ENCODE measurements at regions not wholly inside any gene's neighbourhood (a gene's known extent, or its start where the extent isn't known, plus 50 kb on each side); places are given as distances from the start of the nearest gene placed in this dataset.
"Not testable (repeated sequence)": the region's sequence is repeated elsewhere in the genome, so short reads cannot be mapped to it uniquely, and the experiment has no call there.

DNA sequence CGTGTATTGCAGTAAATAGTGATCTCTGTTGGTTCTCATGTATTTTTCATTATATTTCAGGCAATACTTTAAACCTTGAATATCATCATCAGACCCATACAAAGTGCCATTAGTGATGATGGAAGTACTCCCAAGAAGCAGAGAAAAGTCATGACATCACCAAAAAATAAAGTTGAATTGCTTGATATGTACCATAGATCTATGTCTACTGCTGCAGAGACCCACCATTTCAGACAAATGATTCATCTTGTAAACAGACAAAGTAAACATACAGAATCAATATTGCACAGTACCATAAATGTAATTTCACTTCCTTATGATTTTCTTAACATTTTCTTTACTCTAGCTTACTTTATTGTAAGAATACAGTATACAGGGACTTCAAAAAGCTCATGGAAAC lies 347.8 kb downstream of the IPMK start:
- no peaks in the 10 kb centered on the region for H3K9me3 ChIP-seq (replicated peaks)
- no peaks in the 10 kb centered on the region for H3K27me3 ChIP-seq
- no peaks in the 10 kb centered on the region for H3K36me3 ChIP-seq
- no peaks in the 10 kb centered on the region for H3K4me1 ChIP-seq
- H3K4me3 ChIP-seq, result no peak overlapping the region
- no peak for DNase-seq
- H3K27ac ChIP-seq, result no peak overlapping the region

DNA sequence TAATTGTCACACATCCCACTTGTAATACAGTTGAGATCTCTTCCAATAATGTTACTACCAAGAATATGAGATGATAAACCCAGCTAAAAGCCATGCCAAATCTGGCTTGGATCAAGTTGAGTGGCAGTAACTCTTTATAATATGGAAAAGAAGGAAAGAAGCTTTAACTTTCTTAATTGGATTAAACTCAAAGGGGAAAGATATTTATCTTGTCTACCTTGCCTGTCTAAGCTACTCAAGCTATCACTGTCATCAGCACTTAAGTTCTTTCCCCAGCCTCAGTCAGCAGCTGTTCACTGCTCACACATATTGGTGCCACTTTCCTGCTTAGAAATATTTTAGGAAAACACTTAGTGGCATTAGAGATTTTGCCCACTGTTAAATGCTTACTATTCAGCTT lies 350.7 kb downstream of the IPMK start:
- H3K27me3 ChIP-seq, result no peaks in the 10 kb centered on the region
- no peak overlapping the region for H3K4me3 ChIP-seq
- no peaks in the 10 kb centered on the region for H3K4me1 ChIP-seq
- no peak for DNase-seq
- H3K36me3 ChIP-seq, result no peaks in the 10 kb centered on the region
- H3K27ac ChIP-seq, result no peak overlapping the region
- H3K9me3 ChIP-seq (replicated peaks), result no peaks in the 10 kb centered on the region

- DNase-seq, result no peak
- no peaks in the 10 kb centered on the region for H3K36me3 ChIP-seq
Measured at GRCh38 chr10:57905861-57906260, 361.8 kb downstream of the IPMK start.

DNA sequence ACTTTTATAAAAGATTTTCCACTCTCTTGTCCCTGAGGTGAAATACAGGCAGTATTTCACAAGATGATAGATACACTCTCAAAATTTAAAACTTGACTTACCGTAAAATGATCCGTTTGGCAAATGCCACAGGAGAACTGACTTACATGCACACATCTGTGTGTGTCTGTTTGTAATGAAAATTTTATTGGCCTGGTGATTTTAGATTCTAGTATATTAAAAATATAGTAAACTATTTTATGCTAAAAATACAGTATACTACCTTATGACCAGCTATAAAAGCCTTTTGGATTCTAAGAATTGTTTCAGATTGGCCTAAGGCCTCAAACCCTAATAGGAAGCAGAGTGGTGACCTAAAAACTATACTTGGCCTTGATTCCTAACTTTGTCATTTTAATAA lies 362.7 kb downstream of the IPMK start:
- H3K9me3 ChIP-seq (replicated peaks), result no peaks in the 10 kb centered on the region
- no peak overlapping the region for H3K27ac ChIP-seq
- no peak overlapping the region for H3K4me3 ChIP-seq
- H3K36me3 ChIP-seq, result no peaks in the 10 kb centered on the region
- no peaks in the 10 kb centered on the region for H3K27me3 ChIP-seq
- H3K4me1 ChIP-seq, result no peaks in the 10 kb centered on the region
- no peak for DNase-seq

More at GRCh38 chr10:57905861-57906260, 361.8 kb downstream of the IPMK start:
- Histone ChIP-seq H3K4me1 (no peaks in the 10 kb centered on the region), H3K4me3 (no peak overlapping the region), H3K27ac (no peak overlapping the region), H3K27me3 (no peaks in the 10 kb centered on the region), H3K9me3 (replicated peaks) (no peaks in the 10 kb centered on the region)

GRCh38 chr10:57898231-57898630 lies 369.5 kb downstream of the IPMK start:
- no peaks in the 10 kb centered on the region for H3K36me3 ChIP-seq
- H3K4me3 ChIP-seq, result no peak overlapping the region
- H3K9me3 ChIP-seq (replicated peaks), result no peaks in the 10 kb centered on the region
- H3K27ac ChIP-seq, result no peak overlapping the region
- no peaks in the 10 kb centered on the region for H3K4me1 ChIP-seq
- no peak for DNase-seq
- H3K27me3 ChIP-seq, result no peaks in the 10 kb centered on the region

GRCh38 chr10:57897611-57898010 lies 370.1 kb downstream of the IPMK start:
- no peak overlapping the region for H3K27ac ChIP-seq
- H3K9me3 ChIP-seq (replicated peaks), result no peaks in the 10 kb centered on the region
- no peak overlapping the region for H3K4me3 ChIP-seq
- H3K36me3 ChIP-seq, result no peaks in the 10 kb centered on the region
- no peaks in the 10 kb centered on the region for H3K4me1 ChIP-seq
- H3K27me3 ChIP-seq, result no peaks in the 10 kb centered on the region
- no peak for DNase-seq

- Histone ChIP-seq H3K4me3 (no peak overlapping the region), H3K27me3 (no peaks in the 10 kb centered on the region), H3K36me3 (no peaks in the 10 kb centered on the region), H3K4me1 (no peaks in the 10 kb centered on the region), H3K9me3 (replicated peaks) (no peaks in the 10 kb centered on the region), H3K27ac (no peak overlapping the region)
- DNase-seq, result no peak
Measured at GRCh38 chr10:57894361-57894760, 373.3 kb downstream of the IPMK start.

DNA sequence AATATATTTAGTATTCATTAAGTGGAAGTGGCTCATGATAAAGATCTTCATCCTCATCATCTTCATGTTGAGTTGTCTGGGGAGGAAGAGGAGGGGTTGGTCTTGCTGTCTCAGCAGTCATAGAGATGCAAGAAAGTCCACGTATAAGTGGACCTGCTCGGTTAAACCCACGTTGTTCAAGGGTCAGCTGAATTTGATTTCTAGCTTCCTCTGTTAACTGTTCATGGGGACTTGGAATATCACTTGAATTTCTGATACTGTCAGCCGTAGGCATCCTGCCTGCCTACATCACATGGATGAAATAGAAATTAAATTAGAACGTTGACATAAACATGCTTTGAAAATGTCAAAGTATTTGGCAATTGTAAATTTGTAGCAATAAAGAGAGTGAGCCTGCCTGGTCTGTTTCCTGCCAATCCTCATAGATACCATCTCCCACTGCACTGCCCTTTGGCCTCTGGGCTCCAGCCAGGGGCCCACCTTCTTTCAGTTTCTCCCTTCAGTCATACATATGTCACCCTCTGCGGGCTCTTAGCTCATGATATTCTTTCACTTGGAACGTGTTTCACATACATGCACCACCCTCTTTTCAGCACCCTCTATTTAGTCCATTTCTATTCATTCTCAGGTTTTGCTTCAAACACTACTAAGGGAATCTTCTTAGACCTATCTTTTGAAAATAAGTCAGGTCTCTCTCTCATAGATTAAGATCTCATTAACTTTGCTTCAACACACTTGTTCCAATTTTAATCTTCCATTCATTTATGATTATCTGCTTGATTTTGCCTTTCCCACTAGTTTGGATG lies 376.3 kb downstream of the IPMK start:
- Histone ChIP-seq H3K27ac (no peak overlapping the region), H3K9me3 (replicated peaks) (no peaks in the 10 kb centered on the region), H3K4me1 (no peaks in the 10 kb centered on the region), H3K27me3 (no peaks in the 10 kb centered on the region), H3K4me3 (no peak overlapping the region), H3K36me3 (no peaks in the 10 kb centered on the region)
- no peak for DNase-seq

- Histone ChIP-seq H3K36me3 (no peaks in the 10 kb centered on the region), H3K27me3 (no peaks in the 10 kb centered on the region), H3K4me1 (no peaks in the 10 kb centered on the region), H3K9me3 (replicated peaks) (no peaks in the 10 kb centered on the region), H3K27ac (no peak overlapping the region), H3K4me3 (no peak overlapping the region)
- no peak for DNase-seq
Measured at GRCh38 chr10:57890691-57891090, 377.0 kb downstream of the IPMK start.

GRCh38 chr10:57885618-57885968 lies 382.1 kb downstream of the IPMK start:
- not testable (repeated sequence) for H3K4me1 ChIP-seq; H3K27me3 ChIP-seq; H3K36me3 ChIP-seq; DNase-seq; H3K9me3 ChIP-seq (replicated peaks); H3K27ac ChIP-seq; H3K4me3 ChIP-seq

DNA sequence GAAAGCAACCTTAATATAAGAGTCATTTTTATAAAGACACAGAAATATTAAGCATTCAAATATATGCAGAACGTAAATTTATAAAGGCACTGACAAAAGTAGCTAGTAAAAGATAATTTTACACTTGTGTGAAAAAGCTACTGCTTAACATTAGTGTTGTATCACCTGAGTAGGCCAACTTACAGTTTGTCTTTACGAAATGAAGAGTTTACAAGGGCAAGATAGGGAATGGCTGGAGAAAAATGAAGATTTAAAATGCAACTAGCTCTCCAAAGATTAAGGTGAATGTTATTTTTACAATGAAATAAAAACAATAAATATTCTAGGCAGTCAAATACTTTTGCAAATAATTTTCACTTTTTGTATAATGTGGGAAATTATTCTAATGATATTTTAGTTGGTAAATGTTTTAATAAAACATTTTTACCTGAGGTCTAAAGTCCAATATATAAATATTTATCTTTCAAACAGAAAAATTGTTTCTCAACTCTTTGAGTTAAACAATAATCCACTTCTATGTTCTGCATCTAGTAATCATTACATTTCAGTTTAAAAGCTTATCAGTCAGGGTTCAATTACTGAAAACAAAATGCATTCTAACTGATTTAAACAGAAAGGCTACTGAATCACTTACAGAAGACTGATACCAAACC lies 382.6 kb downstream of the IPMK start:
- no peaks in the 10 kb centered on the region for H3K27me3 ChIP-seq
- no peak overlapping the region for H3K4me3 ChIP-seq
- H3K9me3 ChIP-seq (replicated peaks), result no peaks in the 10 kb centered on the region
- no peak overlapping the region for H3K27ac ChIP-seq
- H3K4me1 ChIP-seq, result no peaks in the 10 kb centered on the region
- H3K36me3 ChIP-seq, result no peaks in the 10 kb centered on the region
- DNase-seq, result no peak

- Histone ChIP-seq H3K36me3 (no peaks in the 10 kb centered on the region), H3K9me3 (replicated peaks) (no peaks in the 10 kb centered on the region), H3K27ac (no peak overlapping the region), H3K4me1 (no peaks in the 10 kb centered on the region), H3K4me3 (no peak overlapping the region), H3K27me3 (no peaks in the 10 kb centered on the region)
- DNase-seq, result no peak
Measured at GRCh38 chr10:57884407-57884806, 383.3 kb downstream of the IPMK start.

DNA sequence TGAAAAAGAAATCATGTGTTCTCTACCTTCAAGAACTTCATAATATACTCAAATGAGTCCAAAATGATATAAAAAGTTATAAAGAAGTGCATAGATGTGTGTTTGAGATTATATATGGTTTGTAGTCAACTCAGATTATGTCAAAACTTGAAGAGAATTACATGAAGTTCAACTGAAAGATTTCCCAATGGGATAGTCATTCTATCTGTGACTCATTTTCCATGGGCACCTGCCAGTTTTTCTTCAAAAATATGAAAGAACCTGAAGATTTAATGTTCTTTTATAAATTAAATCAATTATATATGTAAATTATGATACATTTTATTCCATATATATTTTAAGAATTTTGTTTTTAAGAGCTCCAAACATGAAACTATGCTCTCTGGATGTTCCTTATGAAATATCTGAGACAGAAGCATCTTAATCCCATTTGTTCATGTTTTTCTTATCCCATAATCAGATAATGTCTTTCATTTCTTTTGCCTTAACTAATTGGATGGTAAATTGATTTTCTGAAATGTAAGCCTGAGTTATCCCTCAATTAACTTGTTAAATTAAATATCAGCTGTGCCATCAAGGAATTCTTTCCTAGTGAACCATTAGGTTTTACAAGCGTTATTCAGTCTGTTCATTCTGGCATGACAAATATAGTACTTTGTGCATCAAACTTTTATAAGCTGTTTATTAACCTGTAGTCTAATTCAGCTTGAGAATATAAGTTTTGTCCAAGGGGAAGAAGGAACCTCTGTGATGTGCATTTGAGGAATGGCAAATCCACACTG lies 387.1 kb downstream of the IPMK start:
- Histone ChIP-seq H3K4me3 (no peak overlapping the region), H3K9me3 (replicated peaks) (no peaks in the 10 kb centered on the region), H3K27me3 (no peaks in the 10 kb centered on the region), H3K4me1 (no peaks in the 10 kb centered on the region), H3K36me3 (no peaks in the 10 kb centered on the region), H3K27ac (no peak overlapping the region)
- no peak for DNase-seq

GRCh38 chr10:57874810-57875209 lies 392.9 kb downstream of the IPMK start:
- Histone ChIP-seq H3K27me3 (no peaks in the 10 kb centered on the region), H3K27ac (no peak overlapping the region), H3K36me3 (no peaks in the 10 kb centered on the region), H3K4me1 (no peaks in the 10 kb centered on the region), H3K9me3 (replicated peaks) (no peaks in the 10 kb centered on the region), H3K4me3 (no peak overlapping the region)
- DNase-seq, result no peak

DNA sequence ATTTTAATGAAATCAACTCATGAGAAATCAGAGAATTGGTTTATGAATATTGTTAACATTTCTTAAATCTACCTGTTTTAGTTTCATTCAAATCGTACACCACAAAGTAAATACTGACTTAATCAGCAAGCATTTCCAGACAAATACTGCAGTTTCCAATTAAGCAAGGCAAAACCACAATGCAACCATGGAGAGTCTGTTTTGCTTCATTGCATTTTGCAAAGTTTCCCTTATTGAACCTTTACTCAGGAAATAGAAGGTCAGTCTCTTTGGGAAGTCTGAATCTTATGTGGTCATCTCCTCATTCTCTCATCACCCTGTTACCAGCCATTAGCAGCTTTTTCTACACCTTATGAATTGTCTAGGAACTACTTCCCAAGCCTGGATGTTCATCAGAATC lies 400.5 kb downstream of the IPMK start:
- no peak overlapping the region for H3K4me3 ChIP-seq
- no peak overlapping the region for H3K27ac ChIP-seq
- no peaks in the 10 kb centered on the region for H3K27me3 ChIP-seq
- no peaks in the 10 kb centered on the region for H3K36me3 ChIP-seq
- DNase-seq, result no peak
- no peaks in the 10 kb centered on the region for H3K4me1 ChIP-seq
- H3K9me3 ChIP-seq (replicated peaks), result no peaks in the 10 kb centered on the region
